AG09309 (cell line): ENCODE measurements at regions not wholly inside any gene's neighbourhood (a gene's known extent, or its start where the extent isn't known, plus 50 kb on each side); places are given as distances from the start of the nearest gene placed in this dataset.
"Not testable (repeated sequence)": the region's sequence is repeated elsewhere in the genome, so short reads cannot be mapped to it uniquely, and the experiment has no call there.

Source experiments
- DNase-seq: peaks from one replicate; pipeline ENCODE4 v3.0.0-alpha.2; 2010; ENCODE audit warnings: low read depth
- H3K4me3 ChIP-seq: 2 replicates; pipeline ENCODE4 v1.5.1; 2011; ENCODE audit warnings: mild to moderate bottlenecking, low read depth, low read length, moderate library complexity; ENCODE audit not compliant: control insufficient read depth
- TF ChIP-seq, protein P1 (sequence below): IDR thresholded peaks from 2 replicates; pipeline ENCODE4 v1.5.1; 2011; ENCODE audit warnings: mild to moderate bottlenecking, low read depth, low read length, inconsistent platforms; ENCODE audit not compliant: insufficient read depth, control insufficient read depth; ENCODE audit errors: missing control alignments

DNA sequence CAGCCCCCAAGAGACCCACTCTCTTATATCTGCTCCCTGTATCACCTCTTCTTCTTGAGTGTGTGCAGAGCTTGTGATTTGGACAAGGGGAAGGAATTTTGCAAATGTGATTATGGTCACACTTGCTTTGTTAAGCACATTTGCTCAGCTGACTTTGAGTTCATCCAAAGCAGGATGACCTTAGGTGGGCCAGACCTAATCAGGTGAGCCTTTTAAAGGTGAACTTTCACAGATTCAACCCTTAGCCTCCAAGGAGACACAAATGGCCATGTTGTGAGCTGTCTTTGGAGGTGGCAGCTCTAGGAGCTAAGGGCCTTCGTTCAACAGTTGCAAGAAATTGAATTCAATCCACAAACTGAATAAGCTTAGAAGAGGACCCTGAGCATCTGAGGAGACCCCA lies 147.8 kb downstream of the DEFB131A start:
- TF ChIP-seq, protein P1, sequence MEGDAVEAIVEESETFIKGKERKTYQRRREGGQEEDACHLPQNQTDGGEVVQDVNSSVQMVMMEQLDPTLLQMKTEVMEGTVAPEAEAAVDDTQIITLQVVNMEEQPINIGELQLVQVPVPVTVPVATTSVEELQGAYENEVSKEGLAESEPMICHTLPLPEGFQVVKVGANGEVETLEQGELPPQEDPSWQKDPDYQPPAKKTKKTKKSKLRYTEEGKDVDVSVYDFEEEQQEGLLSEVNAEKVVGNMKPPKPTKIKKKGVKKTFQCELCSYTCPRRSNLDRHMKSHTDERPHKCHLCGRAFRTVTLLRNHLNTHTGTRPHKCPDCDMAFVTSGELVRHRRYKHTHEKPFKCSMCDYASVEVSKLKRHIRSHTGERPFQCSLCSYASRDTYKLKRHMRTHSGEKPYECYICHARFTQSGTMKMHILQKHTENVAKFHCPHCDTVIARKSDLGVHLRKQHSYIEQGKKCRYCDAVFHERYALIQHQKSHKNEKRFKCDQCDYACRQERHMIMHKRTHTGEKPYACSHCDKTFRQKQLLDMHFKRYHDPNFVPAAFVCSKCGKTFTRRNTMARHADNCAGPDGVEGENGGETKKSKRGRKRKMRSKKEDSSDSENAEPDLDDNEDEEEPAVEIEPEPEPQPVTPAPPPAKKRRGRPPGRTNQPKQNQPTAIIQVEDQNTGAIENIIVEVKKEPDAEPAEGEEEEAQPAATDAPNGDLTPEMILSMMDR, result no peak
- H3K4me3 ChIP-seq, result no peak overlapping the region
- DNase-seq, result no peak

DNA sequence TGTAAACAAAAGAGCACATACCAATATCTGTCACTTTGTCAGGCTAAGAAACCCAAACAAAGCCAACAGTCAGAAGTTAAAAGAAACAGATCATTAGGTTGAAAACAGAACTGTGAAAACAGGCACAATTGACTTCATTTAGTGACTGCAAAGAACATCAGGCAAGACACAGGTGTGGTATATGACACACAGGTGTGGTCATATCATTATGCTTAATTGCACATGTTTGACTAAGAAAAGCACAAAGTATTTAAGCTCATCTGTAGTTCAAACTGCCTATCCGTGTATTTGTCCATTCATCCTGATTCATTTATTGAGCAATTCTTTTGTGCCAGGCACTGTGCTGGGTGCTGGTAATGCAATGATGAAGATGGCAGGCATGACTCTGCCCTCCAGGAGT lies 150.7 kb downstream of the DEFB131A start:
- DNase-seq, result no peak
- TF ChIP-seq, protein P1, result no peak

DNA sequence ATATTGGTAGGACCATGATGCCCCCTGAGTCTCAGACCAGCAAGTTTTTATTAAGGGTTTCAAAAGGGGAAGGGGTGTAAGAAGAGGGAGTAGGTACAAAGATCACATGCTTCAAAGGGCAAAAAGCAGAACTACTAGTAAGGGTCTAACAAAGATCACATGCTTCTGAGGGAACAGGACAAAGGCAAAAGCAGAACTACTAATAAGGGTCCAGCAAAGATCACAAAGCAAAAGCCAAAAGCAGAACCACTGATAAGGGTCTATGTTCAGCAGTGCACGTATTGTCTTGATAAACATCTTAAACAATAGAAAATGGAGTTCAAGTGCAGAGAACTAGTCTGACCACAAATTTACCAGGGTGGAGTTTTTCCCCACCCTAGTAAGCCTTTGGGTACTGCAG lies 151.3 kb downstream of the DEFB131A start:
- not testable (repeated sequence) for DNase-seq, H3K4me3 ChIP-seq

More for the DNA sequence above, 150.7 kb downstream of the DEFB131A start:
- no peak overlapping the region for H3K4me3 ChIP-seq

DNA sequence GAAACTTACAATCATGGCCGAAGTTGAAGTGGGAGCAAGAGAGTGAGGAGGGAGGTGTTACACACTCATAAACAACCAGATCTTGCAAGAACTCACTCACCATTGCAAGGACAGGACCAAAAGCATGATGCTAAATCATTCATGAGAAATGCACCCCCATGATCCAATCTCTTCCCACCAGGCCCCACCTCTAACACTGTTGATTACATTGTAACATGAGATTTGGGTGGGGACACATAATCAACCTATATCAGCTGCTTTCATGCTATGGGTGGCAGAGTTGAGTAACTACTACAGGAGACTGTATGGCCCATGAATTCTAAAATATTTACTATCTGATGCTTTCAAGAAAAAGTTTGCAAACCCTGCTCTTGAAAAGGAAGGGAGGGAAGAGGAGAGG lies 155.1 kb downstream of the DEFB131A start:
- TF ChIP-seq, protein P1, result no peak
- no peak for DNase-seq
- no peak overlapping the region for H3K4me3 ChIP-seq

DNA sequence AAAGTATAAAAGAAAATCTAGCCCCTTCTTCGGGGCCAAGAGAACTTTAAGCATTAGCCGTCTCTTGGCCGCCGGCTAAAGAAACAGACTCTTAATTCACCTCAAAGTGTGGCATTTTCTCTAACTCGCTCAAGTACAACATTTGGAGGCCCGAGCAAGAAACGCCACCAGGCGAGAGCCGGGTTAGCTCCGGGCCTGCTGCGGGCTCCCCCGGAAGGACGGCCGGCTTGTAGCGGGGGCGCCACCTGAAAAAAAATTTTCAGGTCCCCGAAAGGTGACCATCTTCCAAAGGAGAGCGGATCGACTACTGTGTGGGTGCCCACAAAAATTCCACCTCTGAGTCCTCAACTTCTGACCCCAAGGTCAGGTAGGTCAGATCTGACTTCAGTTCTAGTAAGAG lies 156.0 kb downstream of the DEFB131A start:
- no peak overlapping the region for H3K4me3 ChIP-seq
- TF ChIP-seq, protein P1, result no peak
- no peak for DNase-seq

DNA sequence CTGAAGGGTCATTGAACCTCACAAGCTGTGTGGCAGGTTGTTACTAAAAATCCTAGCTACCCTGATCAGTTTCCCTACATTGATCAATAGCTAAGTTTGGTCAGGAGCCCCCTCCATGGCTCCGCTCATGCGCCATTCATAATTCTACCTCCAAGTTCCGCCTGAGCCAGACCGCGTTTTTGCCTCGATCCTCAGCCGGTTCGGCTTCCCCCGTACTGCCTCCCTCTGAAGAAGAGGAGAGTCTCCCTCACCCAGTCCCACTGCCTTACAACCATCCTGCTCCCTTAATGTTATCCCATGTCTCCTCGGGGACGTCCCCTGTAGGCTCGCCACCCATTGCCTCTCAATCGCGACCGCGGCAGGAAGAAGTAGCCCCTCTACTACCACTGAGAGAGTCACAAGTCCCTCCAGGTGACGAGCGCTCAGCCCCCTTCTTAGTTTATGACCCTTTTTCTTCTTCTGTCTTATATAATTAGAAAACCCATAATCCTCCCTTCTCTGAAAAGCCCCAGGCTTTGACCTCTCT lies 158.2 kb downstream of the DEFB131A start:
- TF ChIP-seq, protein P1, result no peak
- H3K4me3 ChIP-seq, result no peak overlapping the region
- no peak for DNase-seq

DNA sequence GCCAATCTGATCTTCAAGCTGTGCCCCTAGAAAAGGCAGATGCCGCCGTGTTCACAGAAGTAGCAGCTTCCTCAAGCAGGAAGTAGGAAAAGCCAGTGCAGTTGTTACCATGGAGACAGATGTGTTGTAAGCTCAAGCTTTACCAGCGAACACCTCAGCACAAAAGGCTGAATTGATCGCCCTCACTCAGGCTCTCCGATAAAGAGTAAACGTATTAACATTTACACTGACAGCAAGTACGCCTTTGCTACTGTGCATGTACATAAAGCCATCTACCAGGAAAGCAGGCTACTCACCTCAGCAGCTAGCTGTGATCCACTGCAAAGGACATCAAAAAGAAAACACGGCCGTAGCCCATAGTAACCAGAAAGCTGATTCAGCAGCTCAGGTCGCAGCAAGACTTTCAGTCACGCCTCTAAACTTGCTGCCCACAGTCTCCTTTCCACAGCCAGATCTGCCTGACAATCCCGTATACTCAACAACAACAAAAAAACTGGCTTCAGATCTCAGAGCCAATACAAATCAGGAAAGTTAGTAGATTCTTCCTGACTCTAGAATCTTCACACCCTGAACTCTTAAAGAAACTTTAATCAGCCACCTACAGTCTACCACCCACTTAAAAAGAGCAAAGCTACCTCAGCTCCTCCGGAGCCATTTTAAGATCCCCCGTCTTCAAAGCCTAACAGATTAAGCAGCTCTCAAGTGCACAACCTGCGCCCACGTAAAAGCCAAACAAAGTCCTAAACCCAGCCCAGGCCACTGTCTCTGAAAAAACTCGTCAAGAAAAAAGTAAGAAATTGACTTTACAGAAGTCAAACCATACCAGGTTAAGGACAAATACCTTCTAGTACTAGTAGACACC lies 160.0 kb downstream of the DEFB131A start:
- not testable (repeated sequence) for H3K4me3 ChIP-seq

DNA sequence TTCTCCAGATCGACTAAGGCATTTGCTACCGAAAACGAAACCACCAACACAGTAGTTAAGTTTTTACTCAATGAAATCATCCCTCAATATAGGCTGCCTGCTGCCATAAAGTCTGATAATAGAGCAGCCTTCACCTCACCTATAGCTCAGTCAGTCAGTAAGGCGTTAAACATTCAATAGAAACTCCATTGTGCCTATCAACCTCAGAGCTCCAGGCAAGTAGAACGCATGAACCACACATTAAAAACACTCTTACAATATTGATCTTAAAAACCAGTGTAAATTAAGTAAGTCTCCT lies 160.6 kb downstream of the DEFB131A start:
- not testable (repeated sequence) for DNase-seq, H3K4me3 ChIP-seq

More for the DNA sequence above, 160.0 kb downstream of the DEFB131A start:
- not testable (repeated sequence) for DNase-seq
